Hepatocyte (in vitro differentiated cells): ENCODE measurements at regions not wholly inside any gene's neighbourhood (a gene's known extent, or its start where the extent isn't known, plus 50 kb on each side); places are given as distances from the start of the nearest gene placed in this dataset.

ENCODE experiments used
- EZH2phosphoT487 ChIP-seq: fragments of 200-600 bp; sonication (generic); IDR thresholded peaks from one replicate; pipeline ENCODE4 v1.6.1; 2018; ENCODE audit warnings: antibody characterized with exemption, mild to moderate bottlenecking, low read depth, moderate library complexity; ENCODE audit not compliant: unreplicated experiment, severe bottlenecking
- TF ChIP-seq, protein P1 (sequence below): fragments of 200-600 bp; sonication (generic); IDR thresholded peaks from 2 replicates; pipeline ENCODE4 v1.5.1; 2016; ENCODE audit warnings: antibody characterized with exemption, mild to moderate bottlenecking; ENCODE audit not compliant: poor library complexity

DNA sequence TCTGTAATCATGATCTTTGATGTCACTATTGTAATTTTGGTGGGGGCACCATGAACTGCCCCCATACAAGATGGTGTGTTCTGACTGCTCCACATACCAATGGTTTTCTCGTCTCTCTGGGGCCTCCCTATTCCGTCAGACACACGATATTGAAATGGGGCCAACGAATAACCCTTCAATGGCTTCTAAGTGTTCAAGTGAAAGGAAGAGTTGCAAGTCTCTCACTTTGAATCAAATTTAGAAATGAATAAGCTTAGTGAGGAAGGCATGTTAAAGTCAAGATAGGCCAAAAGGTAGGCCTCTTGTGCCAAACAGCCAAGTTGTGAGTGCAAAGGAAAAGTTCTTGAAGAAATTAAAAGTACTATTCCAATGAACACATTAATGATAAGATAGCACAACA, 205.4 kb downstream of the SPRY1 start:
- no peak for TF ChIP-seq EZH2phosphoT487
- TF ChIP-seq, protein P1, sequence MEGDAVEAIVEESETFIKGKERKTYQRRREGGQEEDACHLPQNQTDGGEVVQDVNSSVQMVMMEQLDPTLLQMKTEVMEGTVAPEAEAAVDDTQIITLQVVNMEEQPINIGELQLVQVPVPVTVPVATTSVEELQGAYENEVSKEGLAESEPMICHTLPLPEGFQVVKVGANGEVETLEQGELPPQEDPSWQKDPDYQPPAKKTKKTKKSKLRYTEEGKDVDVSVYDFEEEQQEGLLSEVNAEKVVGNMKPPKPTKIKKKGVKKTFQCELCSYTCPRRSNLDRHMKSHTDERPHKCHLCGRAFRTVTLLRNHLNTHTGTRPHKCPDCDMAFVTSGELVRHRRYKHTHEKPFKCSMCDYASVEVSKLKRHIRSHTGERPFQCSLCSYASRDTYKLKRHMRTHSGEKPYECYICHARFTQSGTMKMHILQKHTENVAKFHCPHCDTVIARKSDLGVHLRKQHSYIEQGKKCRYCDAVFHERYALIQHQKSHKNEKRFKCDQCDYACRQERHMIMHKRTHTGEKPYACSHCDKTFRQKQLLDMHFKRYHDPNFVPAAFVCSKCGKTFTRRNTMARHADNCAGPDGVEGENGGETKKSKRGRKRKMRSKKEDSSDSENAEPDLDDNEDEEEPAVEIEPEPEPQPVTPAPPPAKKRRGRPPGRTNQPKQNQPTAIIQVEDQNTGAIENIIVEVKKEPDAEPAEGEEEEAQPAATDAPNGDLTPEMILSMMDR, result no peak
